GDM1 (cell line): ENCODE measurements at regions not wholly inside any gene's neighbourhood (a gene's known extent, or its start where the extent isn't known, plus 50 kb on each side); places are given as distances from the start of the nearest gene placed in this dataset.
"Not testable (repeated sequence)": the region's sequence is repeated elsewhere in the genome, so short reads cannot be mapped to it uniquely, and the experiment has no call there.

Source experiments
- DNase-seq: peaks from one replicate; lab custom pipeline; 2025; lab: John Stamatoyannopoulos, UW

- DNase-seq, result not testable (repeated sequence)
Measured at GRCh38 chr6:25160134-25160533, 119.0 kb upstream of the CARMIL1 start.

GRCh38 chr6:25165177-25165576 is 114.0 kb upstream of the CARMIL1 start:
- no peak for DNase-seq

GRCh38 chr6:25165800-25166199 is 113.4 kb upstream of the CARMIL1 start:
- DNase-seq, result no peak

GRCh38 chr6:25166955-25167748 is 112.0 kb upstream of the CARMIL1 start:
- DNase-seq, result no peak

DNA sequence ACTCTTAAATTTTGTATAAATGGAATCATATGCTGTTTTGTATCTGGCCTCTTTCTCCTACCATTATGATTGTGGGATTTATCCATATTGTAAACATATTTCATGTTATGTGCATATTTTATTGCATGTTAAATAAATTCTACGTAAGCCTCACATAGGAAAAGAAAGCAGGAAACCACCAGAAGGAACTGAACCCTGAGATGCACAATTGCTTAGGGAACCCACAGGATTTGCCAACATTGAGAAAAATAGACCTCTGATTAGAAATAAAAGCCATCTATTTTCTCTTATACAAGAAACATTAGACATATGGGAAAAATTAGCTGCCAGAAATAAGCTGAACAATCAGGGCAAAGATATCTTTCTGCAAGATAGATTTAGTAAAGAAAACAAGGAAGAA is 111.2 kb upstream of the CARMIL1 start:
- DNase-seq, result no peak

DNA sequence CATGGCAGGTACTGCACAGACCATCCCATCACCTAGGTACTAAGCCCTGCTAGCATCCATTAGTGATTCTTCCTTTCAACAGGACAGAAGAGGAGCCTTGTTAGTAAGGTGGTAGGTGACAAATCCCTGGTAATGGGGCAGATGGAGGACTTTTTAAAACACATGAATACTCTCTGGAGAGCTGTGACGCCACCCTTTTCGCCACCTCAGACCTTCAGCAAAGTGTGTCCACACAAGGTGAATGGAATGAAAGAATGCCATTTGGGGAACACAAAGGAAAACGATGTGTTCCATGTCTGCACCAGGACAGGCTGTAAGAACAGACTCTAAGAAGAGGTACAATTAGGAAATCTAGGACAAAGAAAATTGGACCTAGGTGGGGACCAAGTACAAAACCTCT is 110.5 kb upstream of the CARMIL1 start:
- DNase-seq, result no peak

GRCh38 chr6:25169553-25169952 is 109.6 kb upstream of the CARMIL1 start:
- DNase-seq, result no peak

- no peak for DNase-seq
Measured at GRCh38 chr6:25169961-25170360, 109.2 kb upstream of the CARMIL1 start.

DNA sequence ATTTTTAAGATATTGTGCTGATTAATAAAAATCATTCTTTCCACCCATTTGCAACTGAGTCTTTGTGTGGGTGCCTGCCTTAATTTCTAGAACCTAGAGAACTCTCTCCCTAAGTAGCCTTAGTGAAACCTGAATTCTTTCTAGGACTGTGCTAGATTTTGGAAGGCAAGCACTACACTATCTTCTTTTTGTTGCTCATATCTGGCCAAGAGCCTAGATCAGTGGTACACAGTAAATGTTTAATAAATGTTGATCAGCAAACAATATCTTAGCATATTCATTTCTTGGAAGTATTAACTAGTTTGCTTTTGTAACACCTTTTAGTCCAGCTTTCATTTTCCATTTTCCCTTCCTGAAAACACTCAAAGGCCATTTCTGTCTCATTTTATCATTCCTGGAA is 108.5 kb upstream of the CARMIL1 start:
- DNase-seq, result no peak

- DNase-seq, result no peak
Measured at GRCh38 chr6:25171301-25171700, 107.9 kb upstream of the CARMIL1 start.

- DNase-seq, result no peak
Measured at GRCh38 chr6:25172819-25173218, 106.4 kb upstream of the CARMIL1 start.

DNA sequence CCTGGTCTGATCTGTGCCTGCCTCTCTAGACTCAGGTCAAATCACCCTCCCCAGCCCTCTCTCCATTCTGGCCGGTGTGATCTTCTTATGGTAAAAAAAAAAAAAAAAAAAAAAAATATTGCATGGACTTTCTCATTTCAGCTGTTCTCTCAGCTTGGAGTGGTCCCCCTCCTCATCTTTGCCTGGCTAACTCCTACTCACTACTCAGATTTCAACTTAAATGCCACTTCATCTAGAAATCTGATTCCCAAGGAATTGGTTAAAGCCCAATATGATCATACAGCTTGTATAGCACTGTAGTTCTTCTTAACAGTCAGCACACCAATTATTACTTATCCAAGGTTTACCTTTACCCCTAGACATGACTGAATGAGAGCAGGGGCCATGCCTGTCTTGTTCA is 105.9 kb upstream of the CARMIL1 start:
- no peak for DNase-seq

DNA sequence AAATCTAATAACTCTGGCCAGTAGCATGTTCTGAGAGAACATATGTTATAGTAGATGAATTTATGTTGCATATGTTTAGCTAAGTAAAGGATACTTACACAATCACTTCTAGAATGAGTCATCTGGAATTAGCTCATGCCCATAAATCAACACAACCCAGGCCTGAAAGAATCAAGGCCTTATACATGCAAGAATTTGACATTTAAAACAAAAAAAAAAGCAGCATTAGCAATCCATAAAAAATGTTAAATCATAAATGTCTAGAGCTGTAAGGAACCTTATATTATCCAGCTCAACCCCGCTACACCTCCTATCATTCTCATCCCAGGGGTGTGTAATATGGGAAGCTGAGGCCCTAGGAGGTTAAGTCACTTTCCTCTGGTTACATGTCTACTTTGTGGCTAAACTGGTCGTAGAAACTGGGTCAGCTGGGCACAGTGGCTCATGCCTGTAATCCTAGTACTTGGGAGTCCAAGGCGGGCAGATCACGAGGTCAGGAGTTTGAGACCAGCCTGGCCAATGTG is 105.2 kb upstream of the CARMIL1 start:
- no peak for DNase-seq

DNA sequence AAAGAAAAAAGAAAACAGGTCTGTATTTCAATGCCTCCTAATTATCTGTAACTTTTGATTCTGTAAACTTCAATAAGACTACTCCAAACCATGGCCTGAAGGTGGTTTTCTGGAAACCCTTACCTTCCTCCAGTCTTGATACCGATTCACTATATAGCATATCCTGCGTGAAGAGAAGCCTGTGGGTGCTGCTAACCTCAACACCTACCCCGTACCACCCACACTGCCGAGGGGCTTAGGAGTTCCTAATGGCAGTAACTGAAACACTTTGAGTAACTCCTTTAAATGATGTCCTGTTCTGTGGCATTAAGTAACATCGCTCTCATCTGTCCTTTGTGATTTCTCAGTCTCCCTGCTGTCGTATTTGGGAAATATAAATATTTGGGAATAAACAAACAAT is 104.5 kb upstream of the CARMIL1 start:
- no peak for DNase-seq

DNA sequence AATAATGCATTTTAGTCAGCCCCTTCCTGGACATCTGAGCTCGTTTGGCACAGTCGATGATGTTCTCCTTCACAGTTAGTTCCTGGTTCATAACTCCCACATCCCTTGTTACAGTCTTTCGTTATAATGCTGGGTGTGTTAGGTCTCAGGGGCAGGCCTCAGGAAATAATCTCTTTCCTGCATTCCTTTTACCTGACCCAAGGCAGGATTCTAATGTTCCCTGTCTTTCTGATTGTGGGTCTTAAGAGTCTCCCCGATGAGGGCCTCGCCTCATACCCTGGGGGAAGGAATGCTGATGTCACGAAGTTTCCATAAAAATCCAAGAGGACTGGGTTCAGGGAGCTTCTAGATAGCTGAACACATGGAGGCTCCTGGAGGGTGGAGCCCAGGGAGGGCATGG is 104.0 kb upstream of the CARMIL1 start:
- DNase-seq, result no peak

DNA sequence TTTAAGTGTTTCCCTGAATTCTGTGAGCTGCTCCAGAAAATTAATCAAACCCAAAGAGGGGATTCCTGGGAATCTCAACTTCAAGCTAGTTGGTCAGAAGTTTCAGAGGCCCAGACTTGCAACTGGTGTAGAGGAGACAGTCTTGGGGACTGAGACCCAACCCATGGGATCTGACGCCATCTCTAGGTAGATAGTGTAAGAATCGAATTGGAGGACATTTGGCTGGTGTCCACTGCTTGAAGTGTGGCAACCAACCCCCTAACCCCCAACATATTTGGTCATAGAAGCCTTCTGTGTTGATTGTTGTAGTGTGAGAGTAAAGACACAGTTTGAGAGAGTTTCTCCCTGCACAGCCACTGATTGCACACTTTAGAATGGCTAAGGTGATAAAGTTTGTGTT is 103.5 kb upstream of the CARMIL1 start:
- no peak for DNase-seq

- DNase-seq, result no peak
Measured at GRCh38 chr6:25176466-25176865, 102.7 kb upstream of the CARMIL1 start.

DNA sequence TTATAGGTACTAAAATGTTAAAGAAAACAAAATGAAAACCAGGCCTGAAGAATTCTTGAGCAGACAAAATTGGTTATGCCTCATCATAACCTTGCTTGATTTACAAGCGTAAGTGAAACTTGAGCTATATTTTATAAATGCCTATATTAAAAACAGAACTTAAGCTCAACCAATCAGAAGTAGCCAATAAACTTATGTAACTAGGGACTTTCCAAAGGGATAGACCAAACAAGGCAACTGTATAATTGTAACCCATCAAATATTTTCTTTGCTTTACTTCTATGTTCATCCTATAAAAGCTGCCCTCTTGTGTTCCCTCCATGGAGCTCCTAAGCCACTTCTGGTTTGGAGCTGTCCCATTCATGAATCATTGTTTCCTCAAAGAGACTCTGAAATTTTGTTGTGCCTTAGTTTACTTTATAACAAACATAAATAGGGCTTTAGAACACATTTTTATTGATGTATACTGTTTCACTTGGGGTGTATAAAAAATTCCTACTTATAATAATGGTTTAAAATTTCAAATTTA is 101.6 kb upstream of the CARMIL1 start:
- no peak for DNase-seq

GRCh38 chr6:25178336-25179035 is 100.7 kb upstream of the CARMIL1 start:
- DNase-seq, result no peak

DNA sequence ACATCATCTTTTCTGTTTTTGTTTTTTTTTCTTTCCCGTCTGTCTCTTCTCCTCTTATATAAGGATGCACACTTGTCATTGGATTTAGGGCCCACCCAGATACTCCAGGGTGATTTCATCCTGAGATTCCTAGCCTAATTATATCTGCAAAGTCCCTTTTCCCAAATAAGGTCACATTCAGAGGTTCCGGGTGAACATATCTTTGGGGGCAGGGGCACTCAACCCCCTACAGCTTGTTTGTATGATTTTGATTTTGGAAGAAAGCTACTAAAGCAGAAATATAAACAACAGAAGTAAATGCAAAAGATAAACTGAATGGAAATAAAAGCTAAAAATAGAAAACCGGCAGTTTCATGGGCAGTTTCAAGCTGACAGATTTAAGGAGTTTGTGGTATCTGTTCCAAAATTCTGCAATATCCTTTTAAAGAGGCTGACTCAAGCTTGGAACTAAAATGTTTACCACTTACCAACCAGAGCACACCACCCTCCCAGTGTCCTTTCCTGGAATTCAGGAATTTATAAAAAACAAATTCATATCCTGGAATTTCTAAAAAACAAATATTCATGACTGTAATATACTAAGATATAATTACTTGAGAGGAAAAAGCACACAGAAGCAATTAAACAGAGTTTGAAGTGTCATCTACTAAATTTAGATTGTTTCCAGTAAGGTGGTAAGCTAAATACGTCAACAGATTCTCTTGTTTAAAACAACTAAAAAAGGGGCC is 100.0 kb upstream of the CARMIL1 start:
- no peak for DNase-seq

GRCh38 chr6:25180630-25181349 is 98.4 kb upstream of the CARMIL1 start:
- no peak for DNase-seq

- DNase-seq, result no peak
Measured at GRCh38 chr6:25181350-25181724, 97.8 kb upstream of the CARMIL1 start.
